Ovary (tissue), 3 donors: ENCODE measurements at regions not wholly inside any gene's neighbourhood (a gene's known extent, or its start where the extent isn't known, plus 50 kb on each side); places are given as distances from the start of the nearest gene placed in this dataset.

Experiments
- EP300 ChIP-seq: sonication (generic); formaldehyde crosslinking; IDR thresholded peaks from one replicate; pipeline ENCODE4 v1.6.1; 2017; ENCODE audit warnings: antibody characterized with exemption
- TF ChIP-seq, protein P1 (sequence below), 3 donors: fragments of 450-650 bp in 2 of 3; fragments of 200-600 bp in 1 of 3; IDR thresholded peaks; one replicate each; pipeline versions ENCODE4 v1.5.1 to v1.8.0; 2016 to 2022; ENCODE audit warnings: antibody characterized with exemption in 3 of 3, mild to moderate bottlenecking in 1 of 3
- donor health status: DM: no; HTN: no; CAD: no.

DNA sequence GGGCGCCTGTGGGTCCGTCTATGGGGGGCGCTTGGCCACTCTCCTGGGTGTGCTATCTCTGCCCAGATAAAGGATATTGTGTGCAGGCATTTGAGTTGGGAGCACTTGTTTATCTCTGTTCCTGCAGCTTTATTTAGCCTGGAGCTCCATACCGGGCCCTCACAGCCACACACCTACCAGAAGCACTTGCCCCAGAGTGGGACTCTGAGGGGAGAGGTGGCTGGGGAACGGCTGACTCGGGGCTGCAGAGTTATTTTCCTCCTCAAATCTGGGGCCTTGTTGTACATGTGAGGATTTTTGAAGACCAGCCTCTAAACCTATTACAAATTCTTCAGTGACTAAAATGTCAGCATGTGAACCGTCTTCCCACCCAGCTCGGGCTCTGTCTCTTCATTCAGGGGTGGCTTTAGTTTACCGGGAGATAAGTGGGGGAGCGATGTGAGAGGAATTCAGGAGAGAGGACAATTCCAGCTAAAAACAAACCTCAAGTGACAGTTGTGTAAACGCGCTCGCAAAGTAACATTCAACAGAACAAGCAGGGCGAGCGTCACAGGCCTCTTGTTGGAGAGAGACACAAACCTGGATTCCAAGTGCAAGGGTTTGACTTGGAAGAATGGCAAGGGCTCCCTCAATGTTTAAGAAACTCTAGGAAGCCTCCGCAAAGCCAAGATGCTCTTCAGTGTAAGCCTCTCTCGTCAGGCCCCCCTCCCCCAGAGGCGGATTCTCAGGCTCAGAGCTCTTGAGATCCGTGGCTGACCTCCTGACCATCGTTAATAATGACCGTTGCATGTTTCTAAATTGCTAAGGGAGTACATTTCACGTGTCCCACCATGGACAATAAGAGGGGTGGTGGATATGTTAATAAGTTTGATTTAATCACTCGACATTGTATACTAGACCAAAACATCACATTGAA is 548.9 kb downstream of the QKI start:
- TF ChIP-seq, protein P1, sequence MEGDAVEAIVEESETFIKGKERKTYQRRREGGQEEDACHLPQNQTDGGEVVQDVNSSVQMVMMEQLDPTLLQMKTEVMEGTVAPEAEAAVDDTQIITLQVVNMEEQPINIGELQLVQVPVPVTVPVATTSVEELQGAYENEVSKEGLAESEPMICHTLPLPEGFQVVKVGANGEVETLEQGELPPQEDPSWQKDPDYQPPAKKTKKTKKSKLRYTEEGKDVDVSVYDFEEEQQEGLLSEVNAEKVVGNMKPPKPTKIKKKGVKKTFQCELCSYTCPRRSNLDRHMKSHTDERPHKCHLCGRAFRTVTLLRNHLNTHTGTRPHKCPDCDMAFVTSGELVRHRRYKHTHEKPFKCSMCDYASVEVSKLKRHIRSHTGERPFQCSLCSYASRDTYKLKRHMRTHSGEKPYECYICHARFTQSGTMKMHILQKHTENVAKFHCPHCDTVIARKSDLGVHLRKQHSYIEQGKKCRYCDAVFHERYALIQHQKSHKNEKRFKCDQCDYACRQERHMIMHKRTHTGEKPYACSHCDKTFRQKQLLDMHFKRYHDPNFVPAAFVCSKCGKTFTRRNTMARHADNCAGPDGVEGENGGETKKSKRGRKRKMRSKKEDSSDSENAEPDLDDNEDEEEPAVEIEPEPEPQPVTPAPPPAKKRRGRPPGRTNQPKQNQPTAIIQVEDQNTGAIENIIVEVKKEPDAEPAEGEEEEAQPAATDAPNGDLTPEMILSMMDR (IDR thresholded peaks at IDR 0.05) = no peak
- TF ChIP-seq EP300 = no peak
